Tibial nerve (tissue), 4 donors: ENCODE measurements at regions not wholly inside any gene's neighbourhood (a gene's known extent, or its start where the extent isn't known, plus 50 kb on each side); places are given as distances from the start of the nearest gene placed in this dataset.

Experiments
- EP300 ChIP-seq, 2 donors: sonication (generic); formaldehyde crosslinking; IDR thresholded peaks; one replicate each; pipeline ENCODE4 v1.6.1; 2017; ENCODE audit warnings: antibody characterized with exemption in 2 of 2, mild to moderate bottlenecking in 1 of 2
- POLR2A ChIP-seq, 2 donors: fragments of 450-650 bp; IDR thresholded peaks; one replicate each; pipeline ENCODE4 v1.6.1; 2017; ENCODE audit warnings: antibody characterized with exemption in 2 of 2, mild to moderate bottlenecking in 2 of 2, moderate library complexity in 2 of 2
- TF ChIP-seq, protein P1 (sequence below), 5 experiments: fragments of 200-600 bp in 3 of 5; fragments of 450-650 bp in 2 of 5; sonication (generic) in 3 of 5; IDR thresholded peaks; one replicate each; pipeline ENCODE4 v1.5.1; 2016 to 2019; ENCODE audit warnings: antibody characterized with exemption in 5 of 5, mild to moderate bottlenecking in 3 of 5, moderate library complexity in 2 of 5

DNA sequence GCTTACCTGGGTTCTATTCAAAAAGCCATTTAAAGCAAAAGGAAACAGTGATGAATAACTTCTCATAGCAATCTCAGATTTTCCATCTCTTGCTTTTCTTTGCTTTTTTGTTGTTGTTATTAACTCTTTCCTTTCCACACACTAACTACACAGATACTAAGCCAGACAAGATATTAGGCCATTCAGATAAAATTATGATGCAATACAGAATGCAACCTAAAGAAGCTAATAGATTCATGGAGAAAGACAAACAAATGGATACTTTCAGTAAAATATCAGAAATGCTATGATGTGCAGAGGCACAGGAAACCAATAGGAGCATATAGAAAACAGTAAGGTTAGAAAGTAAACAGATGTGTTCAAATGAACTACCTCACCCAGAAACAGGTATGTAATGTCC is 597.0 kb upstream of the ITGA1 start:
- TF ChIP-seq, protein P1, sequence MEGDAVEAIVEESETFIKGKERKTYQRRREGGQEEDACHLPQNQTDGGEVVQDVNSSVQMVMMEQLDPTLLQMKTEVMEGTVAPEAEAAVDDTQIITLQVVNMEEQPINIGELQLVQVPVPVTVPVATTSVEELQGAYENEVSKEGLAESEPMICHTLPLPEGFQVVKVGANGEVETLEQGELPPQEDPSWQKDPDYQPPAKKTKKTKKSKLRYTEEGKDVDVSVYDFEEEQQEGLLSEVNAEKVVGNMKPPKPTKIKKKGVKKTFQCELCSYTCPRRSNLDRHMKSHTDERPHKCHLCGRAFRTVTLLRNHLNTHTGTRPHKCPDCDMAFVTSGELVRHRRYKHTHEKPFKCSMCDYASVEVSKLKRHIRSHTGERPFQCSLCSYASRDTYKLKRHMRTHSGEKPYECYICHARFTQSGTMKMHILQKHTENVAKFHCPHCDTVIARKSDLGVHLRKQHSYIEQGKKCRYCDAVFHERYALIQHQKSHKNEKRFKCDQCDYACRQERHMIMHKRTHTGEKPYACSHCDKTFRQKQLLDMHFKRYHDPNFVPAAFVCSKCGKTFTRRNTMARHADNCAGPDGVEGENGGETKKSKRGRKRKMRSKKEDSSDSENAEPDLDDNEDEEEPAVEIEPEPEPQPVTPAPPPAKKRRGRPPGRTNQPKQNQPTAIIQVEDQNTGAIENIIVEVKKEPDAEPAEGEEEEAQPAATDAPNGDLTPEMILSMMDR (IDR thresholded peaks at IDR 0.05) = no peak
- TF ChIP-seq EP300 (IDR thresholded peaks at IDR 0.05) = no peak
- no peak for TF ChIP-seq POLR2A (IDR thresholded peaks at IDR 0.05)
